A549 (cell line): ENCODE measurements at regions not wholly inside any gene's neighbourhood (a gene's known extent, or its start where the extent isn't known, plus 50 kb on each side); places are given as distances from the start of the nearest gene placed in this dataset.
"Not testable (repeated sequence)": the region's sequence is repeated elsewhere in the genome, so short reads cannot be mapped to it uniquely, and the experiment has no call there.

Experiments used
- CEBPB ChIP-seq, 2 experiments: fragments of >200 bp in 1 of 2; sonication (Bioruptor Twin) in 1 of 2; formaldehyde crosslinking in 1 of 2; IDR thresholded peaks; 2 replicates each; pipeline ENCODE4 v1.6.1; 2012 to 2016
- MAZ ChIP-seq: fragments of 150-350 bp; IDR thresholded peaks from 2 replicates; pipeline ENCODE4 v1.6.1; 2014; ENCODE audit warnings: antibody characterized with exemption, low read depth, low read length, borderline replicate concordance
- POLR2A ChIP-seq: IDR thresholded peaks from 2 replicates; pipeline ENCODE4 v1.6.1; 2012; ENCODE audit warnings: mild to moderate bottlenecking, low read length
- REST ChIP-seq: fragments of 200-600 bp; sonication (generic); IDR thresholded peaks from 2 replicates; pipeline ENCODE4 v1.6.1; 2016; ENCODE audit warnings: antibody characterized with exemption, mild to moderate bottlenecking, moderate library complexity
- TP53 ChIP-seq: fragments of 250-450 bp; sonication (Bioruptor Pico); IDR thresholded peaks from 2 replicates; pipeline ENCODE4 v1.5.0; 2021; ENCODE audit warnings: mild to moderate bottlenecking, moderate library complexity

- not testable (repeated sequence) for TF ChIP-seq CEBPB (IDR thresholded peaks at IDR 0.05); POLR2A; TP53 (CRISPR knock-in tag); REST; MAZ
Observed at GRCh38 chr10:64784451-64784850, 1263.2 kb downstream of the REEP3 start.
